ENCODE measurements at regions not wholly inside any gene's neighbourhood (a gene's known extent, or its start where the extent isn't known, plus 50 kb on each side); places are given as distances from the start of the nearest gene placed in this dataset.
A peak's percentile ranks its signal among the peaks of the same experiment; 100 is the strongest.

DNA sequence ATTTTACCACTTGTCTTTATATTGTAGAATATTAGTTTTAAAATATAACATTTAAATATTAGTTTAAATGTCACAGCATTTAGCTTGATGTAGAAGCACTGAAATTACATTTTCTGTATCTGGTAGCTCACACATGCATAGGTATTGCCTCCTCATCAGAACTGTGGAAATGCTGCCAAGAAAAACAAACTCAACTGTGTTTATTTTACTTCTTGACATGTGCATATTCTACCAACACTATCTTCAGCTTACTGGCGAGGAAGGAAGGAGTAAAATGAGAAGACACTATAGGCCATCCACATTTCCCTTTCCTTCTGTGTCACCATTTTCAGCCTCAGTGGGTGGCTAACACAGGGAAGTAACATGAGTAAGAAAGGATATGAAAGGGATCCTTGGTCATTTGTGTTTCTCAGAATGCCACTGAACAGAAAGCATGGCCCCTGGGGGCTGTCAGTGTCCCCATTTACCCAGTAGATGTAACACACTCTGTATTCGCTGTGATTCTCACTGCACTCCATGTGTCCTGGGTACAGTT is 81.0 kb upstream of the HTR4 start:
- Histone ChIP-seq H3K27me3 (ENCODE audit: low read length) (no peaks in the 10 kb centered on the region), H3K4me2 (ENCODE audit: low read length) (no peak overlapping the region), H3K9ac (ENCODE audit: low read length) (no peak overlapping the region), H3K27ac (ENCODE audit: low read length) (no peak overlapping the region), H3K4me1 (ENCODE audit: insufficient read depth, low read length) (peaks cover 48% of the 10 kb centered on the region), H3K9me2 (replicated peaks; ENCODE audit: low read length) (no peaks in the 10 kb centered on the region), H4K20me1 (ENCODE audit: low read length) (no peaks in the 10 kb centered on the region), H3K36me3 (ENCODE audit: low read depth, low read length) (no peaks in the 10 kb centered on the region), H3K4me3 (ENCODE audit: low read length) (no peak overlapping the region), H3K79me2 (ENCODE audit: low read length) (no peaks in the 10 kb centered on the region), H2AFZ (ENCODE audit: low read length) (no peak overlapping the region), H3K9me3 (ENCODE audit: low read length) (no peaks in the 10 kb centered on the region), H3F3A (ENCODE audit: low read length, unreplicated experiment) (no peaks in the 10 kb centered on the region)
- ChIA-PET CTCF (interaction anchor here (0.7 to 3.4 kb wide), 4 partner anchors 216 to 379 kb away, joined by 3 to 47 read pairs (median 9); no protein-coding TSS in a partner anchor), POLR2A (ENCODE audit: unreplicated experiment) (interaction anchor here (0.7 kb wide), 1 partner anchor 175 kb away, joined by 3 read pairs; no protein-coding TSS in a partner anchor)
- BruUV-seq (replicated peaks) = no TSS peak
- DNase-seq = peak; percentile 62
- TF ChIP-seq EZH2phosphoT487 (IDR thresholded peaks at IDR 0.05; ENCODE audit: borderline replicate concordance, low read length) = no peak
- TF ChIP-seq, protein P1, sequence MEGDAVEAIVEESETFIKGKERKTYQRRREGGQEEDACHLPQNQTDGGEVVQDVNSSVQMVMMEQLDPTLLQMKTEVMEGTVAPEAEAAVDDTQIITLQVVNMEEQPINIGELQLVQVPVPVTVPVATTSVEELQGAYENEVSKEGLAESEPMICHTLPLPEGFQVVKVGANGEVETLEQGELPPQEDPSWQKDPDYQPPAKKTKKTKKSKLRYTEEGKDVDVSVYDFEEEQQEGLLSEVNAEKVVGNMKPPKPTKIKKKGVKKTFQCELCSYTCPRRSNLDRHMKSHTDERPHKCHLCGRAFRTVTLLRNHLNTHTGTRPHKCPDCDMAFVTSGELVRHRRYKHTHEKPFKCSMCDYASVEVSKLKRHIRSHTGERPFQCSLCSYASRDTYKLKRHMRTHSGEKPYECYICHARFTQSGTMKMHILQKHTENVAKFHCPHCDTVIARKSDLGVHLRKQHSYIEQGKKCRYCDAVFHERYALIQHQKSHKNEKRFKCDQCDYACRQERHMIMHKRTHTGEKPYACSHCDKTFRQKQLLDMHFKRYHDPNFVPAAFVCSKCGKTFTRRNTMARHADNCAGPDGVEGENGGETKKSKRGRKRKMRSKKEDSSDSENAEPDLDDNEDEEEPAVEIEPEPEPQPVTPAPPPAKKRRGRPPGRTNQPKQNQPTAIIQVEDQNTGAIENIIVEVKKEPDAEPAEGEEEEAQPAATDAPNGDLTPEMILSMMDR (conservative IDR thresholded peaks at IDR 0.05; ENCODE audit: low read depth, low read length) = no peak
- TF ChIP-seq EZH2 (IDR thresholded peaks at IDR 0.05; ENCODE audit: low read length, unreplicated experiment) = no peak
- no peak for ATAC-seq
- intact Hi-C loops (cut with micrococcal nuclease) = no loop called here

DNA sequence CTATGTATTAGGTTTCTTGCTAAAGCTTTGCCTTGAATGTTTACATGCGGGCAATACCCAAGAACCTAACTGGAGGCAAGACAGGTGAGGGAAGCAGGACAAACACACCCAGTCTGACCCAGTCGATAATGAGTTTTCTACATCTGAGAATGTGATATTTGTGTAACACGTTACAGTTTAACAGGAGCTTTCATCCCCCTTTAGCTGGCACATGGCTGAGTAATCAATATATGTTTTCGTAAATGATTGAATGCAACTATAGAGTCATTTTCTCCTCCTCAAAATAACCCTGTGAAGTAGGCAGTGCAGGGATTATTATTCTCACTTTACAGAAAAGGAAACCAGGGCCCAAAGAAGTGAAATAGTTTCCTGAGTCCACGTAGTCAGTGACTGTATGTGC is 84.7 kb upstream of the HTR4 start:
- CTCF ChIA-PET = interaction anchor here (1.3 to 3.1 kb wide), 3 partner anchors 8 to 297 kb away, joined by 4 to 33 read pairs (median 4); no protein-coding TSS in a partner anchor
- intact Hi-C loops (cut with micrococcal nuclease) = no loop called here

DNA sequence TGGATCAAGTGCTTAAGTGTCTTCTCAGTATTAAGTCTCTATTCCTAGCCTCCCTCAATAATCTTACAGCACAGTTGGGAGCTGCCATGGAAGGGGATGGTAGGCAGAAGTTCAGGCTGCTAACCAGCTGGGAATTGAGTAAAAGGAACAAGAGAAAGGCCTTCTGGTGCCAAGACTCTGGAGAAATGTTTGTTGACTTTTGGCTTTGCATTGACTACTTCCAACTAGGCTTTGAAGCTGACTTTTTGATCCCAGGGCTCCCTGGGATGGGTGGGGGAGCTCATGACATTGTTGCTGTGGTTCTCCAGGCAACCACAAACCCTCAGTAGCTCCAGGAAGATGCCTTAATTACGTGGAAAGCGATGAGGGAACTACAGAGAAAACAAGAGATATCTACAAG is 85.2 kb upstream of the HTR4 start:
- Histone ChIP-seq H3K27ac (ENCODE audit: low read length) (no peak overlapping the region), H3F3A (ENCODE audit: low read length, unreplicated experiment) (no peaks in the 10 kb centered on the region), H3K9me3 (ENCODE audit: low read length) (no peaks in the 10 kb centered on the region), H3K27me3 (ENCODE audit: low read length) (no peaks in the 10 kb centered on the region), H3K4me2 (ENCODE audit: low read length) (no peak overlapping the region), H3K9ac (ENCODE audit: low read length) (no peak overlapping the region), H3K9me2 (replicated peaks; ENCODE audit: low read length) (no peaks in the 10 kb centered on the region), H2AFZ (ENCODE audit: low read length) (no peak overlapping the region), H4K20me1 (ENCODE audit: low read length) (no peaks in the 10 kb centered on the region), H3K4me1 (ENCODE audit: insufficient read depth, low read length) (peaks cover 16% of the 10 kb centered on the region), H3K79me2 (ENCODE audit: low read length) (no peaks in the 10 kb centered on the region), H3K36me3 (ENCODE audit: low read depth, low read length) (no peaks in the 10 kb centered on the region), H3K4me3 (ENCODE audit: low read length) (no peak overlapping the region)
- ATAC-seq (no peak), DNase-seq (no peak)
- BruUV-seq (replicated peaks) = no TSS peak
- CTCF ChIA-PET = interaction anchor here (1.3 to 3.1 kb wide), 3 partner anchors 8 to 296 kb away, joined by 4 to 33 read pairs (median 4); no protein-coding TSS in a partner anchor
- intact Hi-C loops (cut with micrococcal nuclease) = no loop called here
- TF ChIP-seq EZH2 (IDR thresholded peaks at IDR 0.05; ENCODE audit: low read length, unreplicated experiment) = no peak
- TF ChIP-seq, protein P1 (conservative IDR thresholded peaks at IDR 0.05; ENCODE audit: low read depth, low read length) = no peak
- no peak for TF ChIP-seq EZH2phosphoT487 (IDR thresholded peaks at IDR 0.05; ENCODE audit: borderline replicate concordance, low read length)
- POLR2A ChIA-PET (ENCODE audit: unreplicated experiment) = no interaction called here

More for the DNA sequence above, 84.7 kb upstream of the HTR4 start:
- ATAC-seq = no peak
- no TSS peak for BruUV-seq (replicated peaks)
- no peaks in the 10 kb centered on the region for H3F3A ChIP-seq (ENCODE audit: low read length, unreplicated experiment)
- no peak overlapping the region for H3K4me3 ChIP-seq (ENCODE audit: low read length)
- H3K4me2 ChIP-seq (ENCODE audit: low read length) = no peak overlapping the region
- POLR2A ChIA-PET (ENCODE audit: unreplicated experiment) = no interaction called here
- H3K4me1 ChIP-seq (ENCODE audit: insufficient read depth, low read length) = peaks cover 21% of the 10 kb centered on the region
- no peaks in the 10 kb centered on the region for H4K20me1 ChIP-seq (ENCODE audit: low read length)
- H3K27me3 ChIP-seq (ENCODE audit: low read length) = no peaks in the 10 kb centered on the region
- no peak for DNase-seq
- H3K9me2 ChIP-seq (replicated peaks; ENCODE audit: low read length) = no peaks in the 10 kb centered on the region
- H3K79me2 ChIP-seq (ENCODE audit: low read length) = no peaks in the 10 kb centered on the region
- TF ChIP-seq, protein P1 (conservative IDR thresholded peaks at IDR 0.05; ENCODE audit: low read depth, low read length) = no peak
- TF ChIP-seq EZH2 (IDR thresholded peaks at IDR 0.05; ENCODE audit: low read length, unreplicated experiment) = no peak
- no peak for TF ChIP-seq EZH2phosphoT487 (IDR thresholded peaks at IDR 0.05; ENCODE audit: borderline replicate concordance, low read length)
- H3K9me3 ChIP-seq (ENCODE audit: low read length) = no peaks in the 10 kb centered on the region
- H3K36me3 ChIP-seq (ENCODE audit: low read depth, low read length) = no peaks in the 10 kb centered on the region
- H2AFZ ChIP-seq (ENCODE audit: low read length) = no peak overlapping the region
- no peak overlapping the region for H3K9ac ChIP-seq (ENCODE audit: low read length)
- no peak overlapping the region for H3K27ac ChIP-seq (ENCODE audit: low read length)
